Right atrium auricular region (tissue), 2 donors: ENCODE measurements at regions not wholly inside any gene's neighbourhood (a gene's known extent, or its start where the extent isn't known, plus 50 kb on each side); places are given as distances from the start of the nearest gene placed in this dataset.

ENCODE experiments used
- DNase-seq: peaks from one replicate; pipeline ENCODE4 v3.0.0-alpha.2; 2019; ENCODE audit warnings: low spot score
- H3K27ac ChIP-seq, 2 donors: fragments of 200-600 bp; sonication (generic); 1 replicate in 1 of 2; 2 replicates in 1 of 2; pipeline ENCODE4 v1.5.1; 2016 to 2019
- H3K27me3 ChIP-seq, 2 donors: fragments of 200-600 bp; sonication (generic); one replicate each; pipeline versions ENCODE4 v1.5.1 to v1.6.0; 2017 to 2019
- H3K36me3 ChIP-seq: fragments of 200-600 bp; sonication (generic); one replicate; pipeline ENCODE4 v1.5.1; 2016
- H3K4me1 ChIP-seq, 2 donors: fragments of 200-600 bp; sonication (generic); one replicate each; pipeline versions ENCODE4 v1.5.1 to v1.6.0; 2017 to 2019
- H3K4me3 ChIP-seq, 2 donors: fragments of 200-600 bp; sonication (generic); 1 replicate in 1 of 2; 2 replicates in 1 of 2; pipeline ENCODE4 v1.5.1; 2017 to 2019; ENCODE audit warnings: mild to moderate bottlenecking in 1 of 2, moderate library complexity in 1 of 2
- H3K9me3 ChIP-seq, 2 donors: fragments of 200-600 bp; sonication (generic); one replicate each; pipeline ENCODE4 v1.5.1; 2019
- TF ChIP-seq, protein P1 (sequence below), 2 donors: fragments of 200-600 bp; sonication (generic); IDR thresholded peaks; one replicate each; pipeline ENCODE4 v1.5.1; 2019; ENCODE audit warnings: antibody characterized with exemption in 2 of 2

DNA sequence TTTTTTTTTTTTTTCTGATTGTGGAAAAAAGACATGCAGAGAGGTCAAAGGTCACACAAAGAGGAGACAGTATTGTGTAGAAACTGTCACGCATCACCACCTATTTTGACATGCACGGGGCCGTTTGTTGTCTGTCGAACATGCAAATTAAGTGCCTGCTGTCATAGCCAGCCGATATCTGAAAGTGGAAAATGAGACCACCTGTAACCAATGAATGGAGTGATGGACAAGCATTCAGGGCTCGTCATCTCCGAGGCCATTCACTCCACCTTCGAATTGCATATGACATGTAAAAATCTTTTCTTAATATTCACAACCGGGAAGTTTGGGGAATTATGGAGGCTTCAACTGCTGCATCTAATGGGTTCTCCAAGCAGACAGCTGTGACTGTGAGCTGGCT is 512.2 kb upstream of the ADAMTS16 start:
- Histone ChIP-seq H3K27me3 (no peaks in the 10 kb centered on the region), H3K9me3 (no peaks in the 10 kb centered on the region), H3K4me1 (no peaks in the 10 kb centered on the region), H3K27ac (no peak overlapping the region), H3K4me3 (no peak overlapping the region), H3K36me3 (no peaks in the 10 kb centered on the region)
- no peak for DNase-seq
- TF ChIP-seq, protein P1, sequence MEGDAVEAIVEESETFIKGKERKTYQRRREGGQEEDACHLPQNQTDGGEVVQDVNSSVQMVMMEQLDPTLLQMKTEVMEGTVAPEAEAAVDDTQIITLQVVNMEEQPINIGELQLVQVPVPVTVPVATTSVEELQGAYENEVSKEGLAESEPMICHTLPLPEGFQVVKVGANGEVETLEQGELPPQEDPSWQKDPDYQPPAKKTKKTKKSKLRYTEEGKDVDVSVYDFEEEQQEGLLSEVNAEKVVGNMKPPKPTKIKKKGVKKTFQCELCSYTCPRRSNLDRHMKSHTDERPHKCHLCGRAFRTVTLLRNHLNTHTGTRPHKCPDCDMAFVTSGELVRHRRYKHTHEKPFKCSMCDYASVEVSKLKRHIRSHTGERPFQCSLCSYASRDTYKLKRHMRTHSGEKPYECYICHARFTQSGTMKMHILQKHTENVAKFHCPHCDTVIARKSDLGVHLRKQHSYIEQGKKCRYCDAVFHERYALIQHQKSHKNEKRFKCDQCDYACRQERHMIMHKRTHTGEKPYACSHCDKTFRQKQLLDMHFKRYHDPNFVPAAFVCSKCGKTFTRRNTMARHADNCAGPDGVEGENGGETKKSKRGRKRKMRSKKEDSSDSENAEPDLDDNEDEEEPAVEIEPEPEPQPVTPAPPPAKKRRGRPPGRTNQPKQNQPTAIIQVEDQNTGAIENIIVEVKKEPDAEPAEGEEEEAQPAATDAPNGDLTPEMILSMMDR (IDR thresholded peaks at IDR 0.05): no peak

DNA sequence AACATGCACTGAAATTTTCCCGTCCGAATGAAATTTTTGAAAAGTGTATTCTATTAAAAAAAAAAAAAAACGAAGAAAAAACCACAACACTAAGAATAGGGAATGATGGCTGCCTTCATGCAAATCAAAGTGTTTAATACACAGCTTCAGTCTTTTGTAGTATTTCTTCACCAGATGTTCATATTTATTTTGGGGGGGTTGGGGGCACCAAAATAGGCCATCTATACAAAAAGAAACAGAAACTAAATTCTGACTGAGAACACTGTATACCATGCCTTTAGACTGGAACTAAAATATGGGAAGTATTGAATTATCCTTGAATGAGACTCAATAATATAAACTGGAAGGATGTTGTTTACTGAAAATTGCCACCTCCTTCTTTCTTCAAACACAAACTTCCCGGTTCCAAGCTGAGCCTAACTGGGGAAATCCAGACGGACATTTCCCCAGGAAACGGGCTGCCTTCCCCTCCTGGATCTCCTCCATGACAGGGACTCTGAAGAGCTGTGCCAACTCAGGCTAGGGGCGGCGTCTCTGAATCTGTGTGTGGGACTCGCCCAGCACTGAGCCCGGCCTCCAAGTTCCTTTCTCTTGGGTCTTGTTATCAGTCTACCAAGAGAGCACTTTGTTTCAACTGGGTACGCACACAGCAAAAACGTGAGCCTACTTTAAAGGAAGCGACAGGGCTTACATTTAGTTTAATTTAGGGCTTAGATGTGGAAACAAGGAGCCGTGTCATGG is 511.3 kb upstream of the ADAMTS16 start:
- no peaks in the 10 kb centered on the region for H3K27me3 ChIP-seq
- no peaks in the 10 kb centered on the region for H3K36me3 ChIP-seq
- no peaks in the 10 kb centered on the region for H3K9me3 ChIP-seq
- H3K27ac ChIP-seq: no peak overlapping the region
- DNase-seq: no peak
- H3K4me3 ChIP-seq: no peak overlapping the region
- TF ChIP-seq, protein P1 (IDR thresholded peaks at IDR 0.05): no peak
- H3K4me1 ChIP-seq: no peaks in the 10 kb centered on the region

DNA sequence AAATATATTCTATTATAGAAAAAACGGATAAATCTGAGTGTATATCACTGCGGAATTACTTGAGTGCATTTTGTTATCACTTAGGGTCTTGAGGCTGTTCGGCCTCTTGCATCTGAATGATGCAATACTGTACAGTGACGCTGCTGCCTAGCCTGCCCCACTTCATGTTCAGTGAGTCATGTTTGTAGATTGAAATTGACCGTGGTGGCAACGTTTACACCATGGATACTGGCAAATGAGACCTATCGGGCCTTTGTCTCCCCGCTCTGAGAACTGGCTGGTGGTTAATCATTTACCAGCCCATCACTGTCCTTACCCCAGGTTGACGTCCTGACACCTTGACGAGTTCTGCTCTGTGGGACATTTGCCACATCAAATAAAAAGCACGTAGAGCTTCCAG is 510.1 kb upstream of the ADAMTS16 start:
- Histone ChIP-seq H3K4me1 (no peaks in the 10 kb centered on the region), H3K27me3 (no peaks in the 10 kb centered on the region), H3K36me3 (no peaks in the 10 kb centered on the region), H3K9me3 (no peaks in the 10 kb centered on the region), H3K4me3 (no peak overlapping the region), H3K27ac (no peak overlapping the region)
- TF ChIP-seq, protein P1 (IDR thresholded peaks at IDR 0.05): no peak
- DNase-seq: no peak

GRCh38 chr5:4634342-4634741 is 505.8 kb upstream of the ADAMTS16 start:
- no peaks in the 10 kb centered on the region for H3K36me3 ChIP-seq
- H3K4me1 ChIP-seq: no peaks in the 10 kb centered on the region
- TF ChIP-seq, protein P1 (IDR thresholded peaks at IDR 0.05): no peak
- H3K9me3 ChIP-seq: no peaks in the 10 kb centered on the region
- H3K4me3 ChIP-seq: no peak overlapping the region
- H3K27ac ChIP-seq: no peak overlapping the region
- no peak for DNase-seq
- H3K27me3 ChIP-seq: no peaks in the 10 kb centered on the region

DNA sequence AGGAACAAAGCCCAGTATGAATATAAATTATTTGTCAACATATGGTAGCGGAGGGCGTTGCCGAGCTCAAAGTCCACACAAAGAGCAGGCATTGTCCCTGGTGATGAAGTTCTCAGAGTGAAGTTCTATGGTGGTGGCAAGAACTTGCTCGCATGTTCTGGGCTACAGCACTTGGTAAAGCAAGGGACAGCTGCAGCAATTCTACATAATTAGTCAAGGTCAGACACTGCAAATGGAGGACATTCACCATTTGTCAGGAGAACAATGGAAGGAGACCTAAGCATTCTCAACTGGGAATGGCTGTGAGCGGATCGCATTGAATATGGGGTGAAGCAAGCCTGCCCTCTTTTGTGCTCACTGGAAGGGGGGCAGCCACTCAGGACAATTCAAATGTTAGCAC is 503.8 kb upstream of the ADAMTS16 start:
- H3K4me3 ChIP-seq: no peak overlapping the region
- H3K4me1 ChIP-seq: no peaks in the 10 kb centered on the region
- no peaks in the 10 kb centered on the region for H3K36me3 ChIP-seq
- H3K9me3 ChIP-seq: no peaks in the 10 kb centered on the region
- no peak for DNase-seq
- H3K27me3 ChIP-seq: no peaks in the 10 kb centered on the region
- TF ChIP-seq, protein P1 (IDR thresholded peaks at IDR 0.05): no peak
- no peak overlapping the region for H3K27ac ChIP-seq

DNA sequence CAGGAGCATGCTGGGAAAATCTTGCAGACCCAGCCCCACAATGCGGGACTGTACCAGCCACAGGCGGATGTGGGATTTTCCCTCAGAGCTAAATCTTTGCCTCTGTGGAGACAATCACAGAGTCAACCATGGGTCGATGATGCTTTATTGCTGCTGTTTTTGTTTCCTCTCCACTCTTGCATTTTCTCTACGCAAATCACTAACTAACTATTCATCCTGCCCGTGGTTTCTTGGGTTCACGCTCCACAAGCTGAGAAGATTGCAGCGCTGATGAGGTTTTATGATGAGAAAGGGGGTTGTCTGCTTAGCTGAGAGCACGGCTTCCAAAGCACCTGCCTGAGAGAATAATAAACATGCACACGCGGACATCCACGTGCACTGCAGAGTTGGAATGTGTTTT is 500.2 kb upstream of the ADAMTS16 start:
- DNase-seq: no peak
- Histone ChIP-seq H3K27me3 (no peaks in the 10 kb centered on the region), H3K36me3 (no peaks in the 10 kb centered on the region), H3K9me3 (no peaks in the 10 kb centered on the region), H3K27ac (no peak overlapping the region), H3K4me1 (no peaks in the 10 kb centered on the region), H3K4me3 (no peak overlapping the region)
- TF ChIP-seq, protein P1 (IDR thresholded peaks at IDR 0.05): no peak
